ENCODE measurements at regions not wholly inside any gene's neighbourhood (a gene's known extent, or its start where the extent isn't known, plus 50 kb on each side); places are given as distances from the start of the nearest gene placed in this dataset.

GRCh38 chr15:70580958-70581357, 182.4 kb downstream of the UACA start:
- DNase-seq, result no peak
- TF ChIP-seq CTCF (IDR thresholded peaks at IDR 0.05), result no peak
- intact Hi-C loops (cut with DNase I), result no loop called here
- Histone ChIP-seq H3K4me1 (replicated peaks in 1 of 2) (peaks cover 0 to 5% of the 10 kb centered on the region in 2 donors), H3K36me3 (replicated peaks in 1 of 2) (no peaks in the 10 kb centered on the region), H3K27me3 (no peaks in the 10 kb centered on the region), H3K27ac (no peak overlapping the region), H3K9me3 (replicated peaks in 1 of 3) (no peaks in the 10 kb centered on the region), H3K4me3 (no peak overlapping the region)
- WGBS, 4 donors, result 69 to 78% (median 73%) methylated on average over 6 of the region's 6 CpGs

GRCh38 chr15:70580286-70580685, 183.1 kb downstream of the UACA start:
- 44 to 58% (median 45%) methylated on average over 10 of the region's 10 CpGs for WGBS, 4 donors
- Histone ChIP-seq H3K27ac (no peak overlapping the region), H3K4me1 (replicated peaks in 1 of 2) (peaks cover 0 to 3% of the 10 kb centered on the region in 2 donors), H3K36me3 (replicated peaks in 1 of 2) (no peaks in the 10 kb centered on the region), H3K4me3 (no peak overlapping the region), H3K9me3 (replicated peaks in 1 of 3) (no peaks in the 10 kb centered on the region), H3K27me3 (no peaks in the 10 kb centered on the region)
- no peak for DNase-seq
- intact Hi-C loops (cut with DNase I), result no loop called here
- TF ChIP-seq CTCF (IDR thresholded peaks at IDR 0.05), result no peak
- no peak for TF ChIP-seq POLR2A (IDR thresholded peaks at IDR 0.05)

GRCh38 chr15:70579766-70580165, 183.6 kb downstream of the UACA start:
- no peak overlapping the region for H3K27ac ChIP-seq
- no peaks in the 10 kb centered on the region for H3K36me3 ChIP-seq (replicated peaks in 1 of 2)
- H3K4me3 ChIP-seq, result no peak overlapping the region
- TF ChIP-seq POLR2A (IDR thresholded peaks at IDR 0.05) (no peak), CTCF (IDR thresholded peaks at IDR 0.05) (no peak)
- no peaks in the 10 kb centered on the region for H3K27me3 ChIP-seq
- intact Hi-C loops (cut with DNase I), result no loop called here
- H3K9me3 ChIP-seq (replicated peaks in 1 of 3), result no peaks in the 10 kb centered on the region
- no peaks in the 10 kb centered on the region for H3K4me1 ChIP-seq (replicated peaks in 1 of 2)
- WGBS, 4 donors, result 71 to 80% (median 75%) methylated on average over 3 of the region's 3 CpGs
- DNase-seq, result no peak

GRCh38 chr15:70578196-70578595, 185.2 kb downstream of the UACA start:
- Histone ChIP-seq H3K4me1 (replicated peaks in 1 of 2) (no peaks in the 10 kb centered on the region), H3K4me3 (no peak overlapping the region), H3K27ac (no peak overlapping the region), H3K27me3 (no peaks in the 10 kb centered on the region), H3K9me3 (replicated peaks in 1 of 3) (no peaks in the 10 kb centered on the region), H3K36me3 (replicated peaks in 1 of 2) (no peaks in the 10 kb centered on the region)
- TF ChIP-seq POLR2A (IDR thresholded peaks at IDR 0.05), result no peak
- no peak for TF ChIP-seq CTCF (IDR thresholded peaks at IDR 0.05)
- intact Hi-C loops (cut with DNase I), result no loop called here
- DNase-seq, result no peak
- WGBS, 4 donors, result 87 to 91% (median 89%) methylated on average over 8 to 10 of the region's 10 CpGs
